Gastroesophageal sphincter (tissue), 4 donors: ENCODE measurements at regions not wholly inside any gene's neighbourhood (a gene's known extent, or its start where the extent isn't known, plus 50 kb on each side); places are given as distances from the start of the nearest gene placed in this dataset.

Experiments used
- ATAC-seq: fragments of 150-250 bp; one replicate; pipeline ENCODE4 v1.9.1; 2016; ENCODE audit warnings: mild to moderate bottlenecking, moderate library complexity
- H3K27ac ChIP-seq, 4 donors: fragments of 200-600 bp; sonication (generic) in 3 of 4; 1 replicate in 3 of 4; 2 replicates in 1 of 4; pipeline ENCODE4 v1.5.1; 2016 to 2019
- H3K27me3 ChIP-seq: fragments of 200-600 bp; sonication (generic); one replicate; pipeline ENCODE4 v1.5.1; 2019
- H3K36me3 ChIP-seq, 2 donors: fragments of 200-600 bp; sonication (generic); one replicate each; pipeline ENCODE4 v1.5.1; 2019; ENCODE audit warnings: control low read depth in 1 of 2
- H3K4me1 ChIP-seq, 3 donors: fragments of 200-600 bp; sonication (generic); 1 replicate in 2 of 3; 2 replicates in 1 of 3; pipeline ENCODE4 v1.5.1; 2016 to 2019; ENCODE audit warnings: control low read depth in 2 of 3
- H3K4me3 ChIP-seq, 2 donors: fragments of 200-600 bp; sonication (generic); one replicate each; pipeline ENCODE4 v1.5.1; 2019; ENCODE audit warnings: mild to moderate bottlenecking in 1 of 2, moderate library complexity in 1 of 2
- H3K9me3 ChIP-seq, 3 donors: fragments of 200-600 bp; sonication (generic); one replicate each; pipeline ENCODE4 v1.5.1; 2017 to 2019; ENCODE audit warnings: control low read depth in 2 of 3
- EP300 ChIP-seq: sonication (generic); formaldehyde crosslinking; IDR thresholded peaks from one replicate; pipeline ENCODE4 v1.6.1; 2017; ENCODE audit warnings: antibody characterized with exemption, mild to moderate bottlenecking
- POLR2A ChIP-seq, 2 donors: fragments of 450-650 bp; IDR thresholded peaks; one replicate each; pipeline ENCODE4 v1.6.1; 2017; ENCODE audit warnings: antibody characterized with exemption in 2 of 2, mild to moderate bottlenecking in 2 of 2, moderate library complexity in 1 of 2
- POLR2AphosphoS5 ChIP-seq: sonication (generic); formaldehyde crosslinking; IDR thresholded peaks from one replicate; pipeline ENCODE4 v1.6.1; 2017; ENCODE audit warnings: antibody characterized with exemption
- WGBS, 2 donors: methylation state at CpG; one replicate each; pipeline ENCODE4 v1.1.5; 2018; ENCODE audit warnings: low coverage in 1 of 2; 5-methylcytosine and 5-hydroxymethylcytosine counted together
- TF ChIP-seq, protein P1 (sequence below), 4 experiments: fragments of 200-600 bp in 2 of 4; fragments of 450-650 bp in 2 of 4; sonication (generic) in 1 of 4; IDR thresholded peaks; one replicate each; pipeline ENCODE4 v1.5.1; 2017 to 2019; ENCODE audit warnings: antibody characterized with exemption in 4 of 4, mild to moderate bottlenecking in 2 of 4, moderate library complexity in 2 of 4

DNA sequence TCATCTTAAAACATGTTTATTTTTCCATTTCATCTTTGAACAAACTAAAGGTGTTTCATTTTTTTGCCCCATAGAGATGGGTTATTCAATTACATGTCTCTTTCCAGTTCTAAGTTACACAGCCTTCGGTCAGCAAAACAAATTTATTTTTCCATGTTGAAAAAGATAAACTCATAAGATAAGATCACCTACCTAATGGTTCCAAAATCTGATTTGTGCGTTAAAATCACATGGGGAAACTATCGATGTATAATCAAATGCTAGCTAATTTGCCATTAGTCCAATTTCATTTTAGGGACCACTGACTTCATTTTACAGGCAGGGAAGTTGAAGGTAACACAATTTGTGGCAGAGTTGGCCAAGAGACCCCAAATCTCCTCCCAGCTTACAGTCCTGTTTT lies 67.2 kb upstream of the ACSL1 start:
- TF ChIP-seq POLR2A (IDR thresholded peaks at IDR 0.05) (no peak), POLR2AphosphoS5 (no peak), EP300 (no peak)
- TF ChIP-seq, protein P1, sequence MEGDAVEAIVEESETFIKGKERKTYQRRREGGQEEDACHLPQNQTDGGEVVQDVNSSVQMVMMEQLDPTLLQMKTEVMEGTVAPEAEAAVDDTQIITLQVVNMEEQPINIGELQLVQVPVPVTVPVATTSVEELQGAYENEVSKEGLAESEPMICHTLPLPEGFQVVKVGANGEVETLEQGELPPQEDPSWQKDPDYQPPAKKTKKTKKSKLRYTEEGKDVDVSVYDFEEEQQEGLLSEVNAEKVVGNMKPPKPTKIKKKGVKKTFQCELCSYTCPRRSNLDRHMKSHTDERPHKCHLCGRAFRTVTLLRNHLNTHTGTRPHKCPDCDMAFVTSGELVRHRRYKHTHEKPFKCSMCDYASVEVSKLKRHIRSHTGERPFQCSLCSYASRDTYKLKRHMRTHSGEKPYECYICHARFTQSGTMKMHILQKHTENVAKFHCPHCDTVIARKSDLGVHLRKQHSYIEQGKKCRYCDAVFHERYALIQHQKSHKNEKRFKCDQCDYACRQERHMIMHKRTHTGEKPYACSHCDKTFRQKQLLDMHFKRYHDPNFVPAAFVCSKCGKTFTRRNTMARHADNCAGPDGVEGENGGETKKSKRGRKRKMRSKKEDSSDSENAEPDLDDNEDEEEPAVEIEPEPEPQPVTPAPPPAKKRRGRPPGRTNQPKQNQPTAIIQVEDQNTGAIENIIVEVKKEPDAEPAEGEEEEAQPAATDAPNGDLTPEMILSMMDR (IDR thresholded peaks at IDR 0.05) = no peak

DNA sequence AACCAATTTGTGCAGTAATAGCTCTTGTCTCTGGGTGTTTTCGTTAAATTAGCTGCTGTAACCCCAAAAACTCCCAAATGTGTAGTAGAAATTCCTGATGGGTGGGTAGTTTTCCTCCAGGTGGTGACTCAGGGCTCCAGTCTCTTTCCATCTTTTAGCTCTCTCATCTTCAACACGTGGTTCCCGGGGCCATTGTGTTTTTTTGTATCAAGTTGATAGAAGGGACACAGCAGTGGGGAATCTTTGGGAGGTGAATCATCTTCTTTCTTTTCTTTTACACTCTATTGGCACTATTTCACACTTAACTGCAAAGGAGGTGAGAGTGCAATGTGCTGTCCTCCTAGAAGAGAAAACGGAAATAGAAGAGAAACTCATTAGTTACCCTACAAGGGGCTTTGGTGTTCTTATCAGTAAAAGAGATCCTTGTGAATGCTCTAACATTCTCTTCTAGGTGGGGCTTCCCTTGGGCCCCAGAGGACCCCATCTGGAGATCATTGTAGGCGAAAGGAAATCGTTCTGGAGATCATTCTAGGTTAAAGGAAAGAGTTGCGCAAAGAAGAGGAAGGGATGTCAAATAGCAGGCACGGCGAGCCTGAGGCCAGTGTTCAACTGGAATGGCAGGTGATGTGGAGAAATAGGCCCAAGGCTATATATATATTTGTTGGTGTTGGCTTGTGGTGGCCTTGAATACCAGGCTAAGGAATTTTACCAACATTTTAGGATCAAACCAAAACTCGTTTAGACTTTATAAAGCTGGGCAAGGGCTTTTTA lies 68.2 kb upstream of the ACSL1 start:
- Histone ChIP-seq H3K36me3 (no peaks in the 10 kb centered on the region), H3K9me3 (peaks cover 0 to 7% (median 0%) of the 10 kb centered on the region in 3 donors), H3K27me3 (peaks cover 23% of the 10 kb centered on the region), H3K27ac (no peak overlapping the region), H3K4me3 (no peak overlapping the region), H3K4me1 (no peaks in the 10 kb centered on the region)
- TF ChIP-seq POLR2AphosphoS5 = no peak
- WGBS, 2 donors = 84 to 97% methylated on average over 7 to 10 of the region's 10 CpGs
- ATAC-seq = no peak

More for the DNA sequence above, 67.2 kb upstream of the ACSL1 start:
- H3K36me3 ChIP-seq = no peaks in the 10 kb centered on the region
- peaks cover 0 to 7% (median 0%) of the 10 kb centered on the region in 3 donors for H3K9me3 ChIP-seq
- H3K4me3 ChIP-seq = no peak overlapping the region
- 97% methylated on average over 3 of the region's 3 CpGs; no CpG with 5 or more reads in 1 of the 2 donors for WGBS, 2 donors
- H3K27me3 ChIP-seq = peaks cover 23% of the 10 kb centered on the region
- H3K4me1 ChIP-seq = no peaks in the 10 kb centered on the region
- ATAC-seq = no peak
- no peak overlapping the region for H3K27ac ChIP-seq

DNA sequence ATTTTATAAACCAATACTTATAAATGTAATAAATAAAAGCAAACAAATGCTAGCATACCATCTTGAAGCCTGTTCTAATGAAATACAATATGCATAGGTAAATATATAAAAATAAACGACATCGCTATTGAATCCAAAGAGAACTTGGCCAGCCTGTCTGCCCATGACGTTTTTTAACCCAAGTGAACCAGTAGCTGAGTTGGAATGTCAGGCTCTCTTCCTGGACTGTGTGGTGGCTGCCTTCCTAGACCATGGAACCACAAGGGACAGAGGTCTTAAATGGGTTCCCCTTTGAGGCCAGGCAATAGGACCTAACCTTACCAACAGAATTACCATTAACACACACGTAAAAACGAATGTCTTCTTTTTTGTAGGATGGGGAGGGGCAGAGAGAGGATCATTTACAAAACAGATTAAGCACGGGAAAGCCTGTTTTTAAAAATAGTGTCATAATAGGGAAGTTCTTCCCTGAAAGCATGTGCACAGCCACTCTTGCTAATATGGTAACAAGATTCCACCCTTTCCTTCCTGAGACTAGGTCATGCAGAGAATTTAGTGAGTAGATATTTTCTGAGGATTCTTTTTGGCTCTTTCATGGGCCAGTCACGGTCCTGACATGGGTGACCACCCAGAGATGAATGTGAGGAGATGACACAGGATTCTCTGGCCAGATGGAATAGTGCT lies 69.4 kb upstream of the ACSL1 start:
- TF ChIP-seq POLR2AphosphoS5 (no peak), POLR2A (IDR thresholded peaks at IDR 0.05) (no peak), EP300 (no peak)
- TF ChIP-seq, protein P1 (IDR thresholded peaks at IDR 0.05) = no peak
- Histone ChIP-seq H3K4me1 (no peaks in the 10 kb centered on the region), H3K27me3 (peaks cover 23% of the 10 kb centered on the region), H3K27ac (no peak overlapping the region), H3K36me3 (no peaks in the 10 kb centered on the region), H3K9me3 (peaks cover 0 to 7% (median 0%) of the 10 kb centered on the region in 3 donors), H3K4me3 (no peak overlapping the region)
- no peak for ATAC-seq
- WGBS, 2 donors = 55 to 65% methylated on average over 6 to 7 of the region's 7 CpGs

DNA sequence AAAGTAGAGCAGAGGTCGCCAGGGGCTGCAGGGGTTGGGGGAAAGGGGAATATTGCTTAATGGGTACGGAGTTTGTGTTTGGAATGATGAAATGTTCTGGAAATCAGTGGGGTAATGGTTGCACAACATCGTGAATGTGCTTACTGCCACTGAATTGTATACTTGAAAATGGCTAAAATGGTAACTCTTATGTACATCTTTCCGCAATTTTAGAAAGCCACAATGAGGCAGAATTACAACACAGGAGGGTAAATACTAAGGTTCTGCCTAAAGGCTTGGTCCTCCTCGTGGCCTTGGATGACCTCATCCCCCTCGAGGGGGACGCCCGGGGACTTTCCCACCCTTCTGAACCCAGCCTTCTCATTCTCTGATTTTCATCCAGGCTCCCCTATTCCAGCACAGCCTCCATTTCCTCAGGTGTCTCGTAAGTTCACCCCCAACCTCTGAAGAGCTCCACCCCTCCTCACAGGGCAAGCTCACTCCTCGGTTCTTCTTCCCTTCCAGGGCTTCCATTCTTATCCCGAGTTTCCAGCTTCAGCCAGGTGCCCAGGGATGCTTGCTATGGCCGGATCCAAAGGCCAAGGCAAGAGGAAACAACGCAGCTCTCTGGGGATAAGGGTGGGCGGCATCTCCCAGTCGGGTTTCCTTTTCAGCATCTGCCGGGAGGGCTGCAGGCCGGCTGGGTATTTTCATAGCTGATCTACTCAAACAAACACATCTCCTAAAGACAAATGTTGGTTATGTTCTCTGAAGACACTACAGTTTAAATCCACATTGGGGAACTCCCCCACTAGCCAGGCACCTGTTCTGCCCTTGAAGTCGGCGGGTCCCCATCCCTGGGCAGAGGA lies 71.3 kb upstream of the ACSL1 start:
- Histone ChIP-seq H3K36me3 (no peaks in the 10 kb centered on the region), H3K9me3 (peaks cover 0 to 7% (median 0%) of the 10 kb centered on the region in 3 donors), H3K4me1 (no peaks in the 10 kb centered on the region), H3K27me3 (peaks cover 23% of the 10 kb centered on the region), H3K4me3 (no peak overlapping the region), H3K27ac (no peak overlapping the region)
- TF ChIP-seq EP300 (no peak), POLR2AphosphoS5 (peak; percentile 11), POLR2A (IDR thresholded peaks at IDR 0.05) (no peak)
- TF ChIP-seq, protein P1 (IDR thresholded peaks at IDR 0.05) = no peak
- ATAC-seq = peak; percentile 21
- 62 to 68% methylated on average over 9 to 12 of the region's 19 CpGs for WGBS, 2 donors

DNA sequence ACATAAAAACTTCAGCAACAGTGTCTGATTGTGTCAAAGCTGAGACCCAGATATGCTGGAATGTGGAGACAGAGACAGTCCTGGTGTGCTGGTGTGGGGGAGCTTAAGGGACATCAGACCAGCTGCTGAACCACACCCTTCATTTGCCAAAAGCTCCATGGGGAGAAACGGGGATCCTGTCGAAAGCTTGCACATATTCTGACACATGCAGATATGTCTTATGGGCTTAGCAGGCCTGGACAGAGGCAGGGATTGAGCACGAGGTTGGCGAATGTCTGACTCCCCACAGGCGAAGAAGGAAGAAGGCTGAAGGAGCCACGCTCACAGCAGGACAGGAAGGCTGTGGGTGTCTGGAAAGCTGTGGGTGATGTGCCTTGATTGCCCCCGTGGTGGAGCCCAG lies 72.1 kb upstream of the ACSL1 start:
- ATAC-seq = no peak
- H3K27ac ChIP-seq = no peak overlapping the region
- no peaks in the 10 kb centered on the region for H3K36me3 ChIP-seq
- TF ChIP-seq, protein P1 (IDR thresholded peaks at IDR 0.05) = no peak
- TF ChIP-seq POLR2AphosphoS5 (no peak), EP300 (no peak), POLR2A (IDR thresholded peaks at IDR 0.05) (no peak)
- WGBS, 2 donors = 27 to 53% methylated on average over 3 to 6 of the region's 7 CpGs
- H3K9me3 ChIP-seq = peaks cover 0 to 7% (median 0%) of the 10 kb centered on the region in 3 donors
- no peak overlapping the region for H3K4me3 ChIP-seq
- H3K4me1 ChIP-seq = no peaks in the 10 kb centered on the region
- peaks cover 23% of the 10 kb centered on the region for H3K27me3 ChIP-seq
